Esophagus squamous epithelium (tissue), 5 donors: ENCODE measurements at regions not wholly inside any gene's neighbourhood (a gene's known extent, or its start where the extent isn't known, plus 50 kb on each side); places are given as distances from the start of the nearest gene placed in this dataset.
"Not testable (repeated sequence)": the region's sequence is repeated elsewhere in the genome, so short reads cannot be mapped to it uniquely, and the experiment has no call there.

Experiments
- DNase-seq: peaks from one replicate; lab custom pipeline; 2025; lab: John Stamatoyannopoulos, UW
- H3K27ac ChIP-seq, 4 donors: fragments of 200-600 bp; sonication (generic); one replicate each; pipeline ENCODE4 v1.5.1; 2016 to 2019; ENCODE audit warnings: mild to moderate bottlenecking in 1 of 4
- H3K27me3 ChIP-seq, 4 donors: fragments of 200-600 bp; sonication (generic); 1 replicate in 3 of 4; 2 replicates in 1 of 4; pipeline versions ENCODE4 v1.5.1 to v1.6.0; 2017 to 2021; ENCODE audit warnings: antibody characterized with exemption in 1 of 4
- H3K36me3 ChIP-seq, 3 donors: fragments of 200-600 bp; sonication (generic); one replicate each; pipeline ENCODE4 v1.5.1; 2016 to 2019
- H3K4me1 ChIP-seq, 3 donors: fragments of 200-600 bp; sonication (generic); one replicate each; pipeline ENCODE4 v1.5.1; 2017 to 2019
- H3K4me3 ChIP-seq, 4 donors: fragments of 200-600 bp; sonication (generic); 1 replicate in 3 of 4; 2 replicates in 1 of 4; pipeline ENCODE4 v1.5.1; 2016 to 2019; ENCODE audit warnings: mild to moderate bottlenecking in 2 of 4, moderate library complexity in 1 of 4
- H3K9me3 ChIP-seq, 3 donors: fragments of 200-600 bp; sonication (generic); one replicate each; pipeline ENCODE4 v1.5.1; 2016 to 2019
- POLR2A ChIP-seq, 4 donors: fragments of 450-650 bp; IDR thresholded peaks; one replicate each; pipeline ENCODE4 v1.6.1; 2017; ENCODE audit warnings: antibody characterized with exemption in 4 of 4, mild to moderate bottlenecking in 4 of 4, moderate library complexity in 3 of 4
- WGBS, 2 donors: methylation state at CpG; one replicate each; pipeline ENCODE4 v1.1.5; 2018; 5-methylcytosine and 5-hydroxymethylcytosine counted together
- intact Hi-C: fragments of 100-400 bp; cut with DNase I; formaldehyde crosslinking; loops from one replicate; pipeline ENCODE4 v1.15.0; 2022
- TF ChIP-seq, protein P1 (sequence below), 6 experiments: fragments of 450-650 bp in 4 of 6; fragments of 200-600 bp in 2 of 6; sonication (generic) in 2 of 6; IDR thresholded peaks; one replicate each; pipeline ENCODE4 v1.5.1; 2016 to 2019; ENCODE audit warnings: antibody characterized with exemption in 6 of 6, mild to moderate bottlenecking in 4 of 6, moderate library complexity in 4 of 6
- donor health status: DM: yes; HTN: yes; CAD: no.

GRCh38 chr18:43965691-43966090 lies 688.4 kb upstream of the SYT4 start:
- Histone ChIP-seq H3K9me3 (no peaks in the 10 kb centered on the region), H3K4me3 (no peak overlapping the region), H3K27ac (no peak overlapping the region), H3K4me1 (no peaks in the 10 kb centered on the region), H3K36me3 (no peaks in the 10 kb centered on the region), H3K27me3 (no peaks in the 10 kb centered on the region)
- intact Hi-C loops, result no loop called here
- 37 to 39% methylated on average over 4 of the region's 4 CpGs for WGBS, 2 donors
- no peak for TF ChIP-seq POLR2A (IDR thresholded peaks at IDR 0.05)
- TF ChIP-seq, protein P1, sequence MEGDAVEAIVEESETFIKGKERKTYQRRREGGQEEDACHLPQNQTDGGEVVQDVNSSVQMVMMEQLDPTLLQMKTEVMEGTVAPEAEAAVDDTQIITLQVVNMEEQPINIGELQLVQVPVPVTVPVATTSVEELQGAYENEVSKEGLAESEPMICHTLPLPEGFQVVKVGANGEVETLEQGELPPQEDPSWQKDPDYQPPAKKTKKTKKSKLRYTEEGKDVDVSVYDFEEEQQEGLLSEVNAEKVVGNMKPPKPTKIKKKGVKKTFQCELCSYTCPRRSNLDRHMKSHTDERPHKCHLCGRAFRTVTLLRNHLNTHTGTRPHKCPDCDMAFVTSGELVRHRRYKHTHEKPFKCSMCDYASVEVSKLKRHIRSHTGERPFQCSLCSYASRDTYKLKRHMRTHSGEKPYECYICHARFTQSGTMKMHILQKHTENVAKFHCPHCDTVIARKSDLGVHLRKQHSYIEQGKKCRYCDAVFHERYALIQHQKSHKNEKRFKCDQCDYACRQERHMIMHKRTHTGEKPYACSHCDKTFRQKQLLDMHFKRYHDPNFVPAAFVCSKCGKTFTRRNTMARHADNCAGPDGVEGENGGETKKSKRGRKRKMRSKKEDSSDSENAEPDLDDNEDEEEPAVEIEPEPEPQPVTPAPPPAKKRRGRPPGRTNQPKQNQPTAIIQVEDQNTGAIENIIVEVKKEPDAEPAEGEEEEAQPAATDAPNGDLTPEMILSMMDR (IDR thresholded peaks at IDR 0.05), result no peak
- DNase-seq, result no peak

GRCh38 chr18:43970656-43971055 lies 693.4 kb upstream of the SYT4 start:
- H3K27ac ChIP-seq, result no peak overlapping the region
- intact Hi-C loops, result no loop called here
- H3K4me1 ChIP-seq, result no peaks in the 10 kb centered on the region
- 91 to 94% methylated on average over 4 of the region's 4 CpGs for WGBS, 2 donors
- no peaks in the 10 kb centered on the region for H3K36me3 ChIP-seq
- no peak for TF ChIP-seq POLR2A (IDR thresholded peaks at IDR 0.05)
- H3K27me3 ChIP-seq, result no peaks in the 10 kb centered on the region
- DNase-seq, result no peak
- no peaks in the 10 kb centered on the region for H3K9me3 ChIP-seq
- H3K4me3 ChIP-seq, result no peak overlapping the region

DNA sequence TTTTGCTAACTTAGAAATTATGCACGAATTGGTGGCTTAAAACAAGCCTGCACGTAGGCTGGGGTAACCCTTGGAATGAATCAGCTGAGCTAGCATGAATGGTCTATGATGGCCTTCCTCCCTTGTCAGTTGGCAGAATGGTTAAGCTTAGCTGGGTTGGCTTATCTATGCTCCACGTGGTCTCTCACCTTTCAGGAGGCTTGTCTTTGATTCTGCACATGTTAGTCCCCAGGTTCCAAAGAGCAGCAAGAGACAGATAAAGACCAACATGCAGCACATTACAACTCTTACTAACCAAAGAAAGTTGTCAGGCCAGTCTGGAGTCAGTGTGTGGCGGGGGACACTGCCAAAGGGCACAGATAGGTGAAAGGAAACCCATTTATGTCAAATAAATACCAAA lies 700.9 kb upstream of the SYT4 start:
- TF ChIP-seq, protein P1 (IDR thresholded peaks at IDR 0.05), result no peak
- TF ChIP-seq POLR2A (IDR thresholded peaks at IDR 0.05), result no peak
- H3K27me3 ChIP-seq, result no peaks in the 10 kb centered on the region
- no peak overlapping the region for H3K4me3 ChIP-seq
- no peak overlapping the region for H3K27ac ChIP-seq
- 57 to 70% methylated on average over 3 of the region's 4 CpGs for WGBS, 2 donors
- intact Hi-C loops, result no loop called here
- no peaks in the 10 kb centered on the region for H3K4me1 ChIP-seq
- no peaks in the 10 kb centered on the region for H3K9me3 ChIP-seq
- DNase-seq, result no peak
- H3K36me3 ChIP-seq, result no peaks in the 10 kb centered on the region

DNA sequence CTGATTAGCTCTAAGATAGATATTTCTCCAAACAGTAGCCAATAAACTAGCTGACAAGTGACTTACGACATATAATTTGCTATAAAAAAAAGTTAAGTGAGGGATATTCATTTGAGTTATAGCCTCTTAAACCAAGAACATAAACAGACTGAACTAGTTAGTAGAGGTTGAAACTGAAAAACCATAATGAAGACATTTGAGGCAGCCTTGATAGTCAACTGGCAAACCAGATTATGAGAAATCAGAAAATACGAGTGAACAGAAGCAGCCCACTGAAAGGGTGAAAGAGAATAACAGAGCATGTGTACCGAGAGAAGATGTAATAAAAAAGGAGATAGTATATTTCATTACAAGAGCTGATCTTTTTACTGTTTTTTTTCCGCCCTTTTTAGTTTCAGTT lies 698.1 kb upstream of the SETBP1 start:
- no peak for DNase-seq
- H3K27ac ChIP-seq, result no peak overlapping the region
- intact Hi-C loops, result no loop called here
- H3K4me3 ChIP-seq, result no peak overlapping the region
- no peak for TF ChIP-seq POLR2A (IDR thresholded peaks at IDR 0.05)
- TF ChIP-seq, protein P1 (IDR thresholded peaks at IDR 0.05), result no peak
- no peaks in the 10 kb centered on the region for H3K4me1 ChIP-seq
- H3K9me3 ChIP-seq, result no peaks in the 10 kb centered on the region
- 88% methylated on average over 4 of the region's 4 CpGs for WGBS, 2 donors
- H3K27me3 ChIP-seq, result no peaks in the 10 kb centered on the region
- no peaks in the 10 kb centered on the region for H3K36me3 ChIP-seq

- intact Hi-C loops, H3K27ac ChIP-seq, H3K27me3 ChIP-seq, DNase-seq, H3K4me3 ChIP-seq, H3K9me3 ChIP-seq, H3K36me3 ChIP-seq, H3K4me1 ChIP-seq: not testable (repeated sequence)
- WGBS, 2 donors, result 68 to 72% methylated on average over 4 of the region's 4 CpGs
Observed at GRCh38 chr18:43987061-43987460, 693.6 kb upstream of the SETBP1 start.

GRCh38 chr18:43992741-43993140 lies 687.9 kb upstream of the SETBP1 start:
- no peak for DNase-seq
- Histone ChIP-seq H3K27ac (no peak overlapping the region), H3K36me3 (no peaks in the 10 kb centered on the region), H3K4me3 (no peak overlapping the region), H3K9me3 (no peaks in the 10 kb centered on the region), H3K27me3 (no peaks in the 10 kb centered on the region), H3K4me1 (no peaks in the 10 kb centered on the region)
- 28% methylated on average over 1 of the region's 1 CpG for WGBS, 2 donors
- intact Hi-C loops, result no loop called here
- TF ChIP-seq POLR2A (IDR thresholded peaks at IDR 0.05), result no peak
- TF ChIP-seq, protein P1 (IDR thresholded peaks at IDR 0.05), result no peak
